WTC11 (cell line): ENCODE measurements at regions not wholly inside any gene's neighbourhood (a gene's known extent, or its start where the extent isn't known, plus 50 kb on each side); places are given as distances from the start of the nearest gene placed in this dataset.

Source experiments
- ATAC-seq: fragments of 200-7000 bp; cut with Tn5 transposase; 2 replicates; pipeline ENCODE4 v1.10.0; 2021; ENCODE audit warnings: mild to moderate bottlenecking, moderate library complexity
- CTCF ChIA-PET: fragments of 300-600 bp; sonication (Branson Sonifier 250); formaldehyde crosslinking; loops from one replicate; lab custom pipeline; 2021; ENCODE audit warnings: antibody characterized with exemption; lab: Charles Lee
- POLR2A ChIA-PET: fragments of 350-600 bp; sonication (Branson Sonifier 250); formaldehyde crosslinking; loops from one replicate; lab custom pipeline; 2021; ENCODE audit warnings: antibody characterized with exemption; lab: Charles Lee
- DNase-seq: peaks from one replicate; pipeline ENCODE4 v3.0.0; 2021; ENCODE audit warnings: low spot score
- H3K27ac Mint-ChIP-seq: 2 replicates; pipeline ENCODE4 v1.8.0; 2021; ENCODE audit warnings: mixed read lengths
- H3K27me3 Mint-ChIP-seq: 2 replicates; pipeline ENCODE4 v1.8.0; 2021; ENCODE audit warnings: low read depth, mild to moderate bottlenecking, moderate library complexity, mixed read lengths
- H3K36me3 Mint-ChIP-seq: 2 replicates; pipeline ENCODE4 v1.8.0; 2021; ENCODE audit warnings: mixed read lengths
- H3K4me1 Mint-ChIP-seq: 2 replicates; pipeline ENCODE4 v1.8.0; 2022; ENCODE audit warnings: mixed read lengths
- H3K4me3 Mint-ChIP-seq: 2 replicates; pipeline ENCODE4 v1.8.0; 2021; ENCODE audit warnings: mild to moderate bottlenecking, moderate library complexity, mixed read lengths
- H3K9me3 Mint-ChIP-seq: 2 replicates; pipeline ENCODE4 v1.8.0; 2021; ENCODE audit warnings: mixed read lengths
- AFF4 ChIP-seq: sonication (generic); formaldehyde crosslinking; IDR thresholded peaks from 2 replicates; pipeline ENCODE4 v1.8.1; 2023; ENCODE audit warnings: mild to moderate bottlenecking, missing genetic modification reagents, borderline replicate concordance
- CREM ChIP-seq: sonication (generic); formaldehyde crosslinking; IDR thresholded peaks from 2 replicates; pipeline ENCODE4 v1.8.1; 2022; ENCODE audit warnings: mild to moderate bottlenecking, missing genetic modification reagents, moderate library complexity
- FOXJ3 ChIP-seq: sonication (generic); formaldehyde crosslinking; IDR thresholded peaks from 2 replicates; pipeline ENCODE4 v1.9.0; 2021; ENCODE audit warnings: missing genetic modification reagents, mild to moderate bottlenecking, borderline replicate concordance
- FOXP4 ChIP-seq: sonication (generic); formaldehyde crosslinking; IDR thresholded peaks from 2 replicates; pipeline ENCODE4 v1.8.0; 2022; ENCODE audit warnings: mild to moderate bottlenecking, missing genetic modification reagents
- GABPB1 ChIP-seq: sonication (generic); formaldehyde crosslinking; IDR thresholded peaks from 2 replicates; pipeline ENCODE4 v1.8.1; 2023; ENCODE audit warnings: mild to moderate bottlenecking, missing genetic modification reagents
- IRF2 ChIP-seq: sonication (generic); formaldehyde crosslinking; IDR thresholded peaks from 2 replicates; pipeline ENCODE4 v1.8.0; 2022; ENCODE audit warnings: low read depth, missing genetic modification reagents, borderline replicate concordance
- KAT7 ChIP-seq: sonication (generic); formaldehyde crosslinking; IDR thresholded peaks from 2 replicates; pipeline ENCODE4 v1.8.1; 2023; ENCODE audit warnings: missing genetic modification reagents, mild to moderate bottlenecking, borderline replicate concordance
- NFYB ChIP-seq: sonication (generic); formaldehyde crosslinking; conservative IDR thresholded peaks from 2 replicates; pipeline ENCODE4 v1.8.0; 2022; ENCODE audit warnings: low read depth, missing genetic modification reagents
- NR1H2 ChIP-seq: sonication (generic); formaldehyde crosslinking; IDR thresholded peaks from 2 replicates; pipeline ENCODE4 v1.9.0; 2021; ENCODE audit warnings: mild to moderate bottlenecking, moderate library complexity, missing genetic modification reagents
- ZBTB21 ChIP-seq: sonication (generic); formaldehyde crosslinking; IDR thresholded peaks from 2 replicates; pipeline ENCODE4 v1.8.1; 2023; ENCODE audit warnings: mild to moderate bottlenecking, missing genetic modification reagents, borderline replicate concordance
- ZNF263 ChIP-seq: sonication (generic); formaldehyde crosslinking; IDR thresholded peaks from 2 replicates; pipeline ENCODE4 v1.8.1; 2022; ENCODE audit warnings: low read depth, mild to moderate bottlenecking, moderate library complexity, missing genetic modification reagents
- ZNF671 ChIP-seq: fragments of 250-450 bp; sonication (Bioruptor Pico); IDR thresholded peaks from 2 replicates; pipeline ENCODE4 v1.8.0; 2021; ENCODE audit warnings: mild to moderate bottlenecking
- TF ChIP-seq, protein P1 (sequence below): sonication (generic); formaldehyde crosslinking; IDR thresholded peaks from 2 replicates; pipeline ENCODE4 v1.8.0; 2023; ENCODE audit warnings: missing genetic modification reagents
- TF ChIP-seq, protein P2 (sequence below): sonication (generic); formaldehyde crosslinking; IDR thresholded peaks from 2 replicates; pipeline ENCODE4 v1.8.0; 2022; ENCODE audit warnings: mild to moderate bottlenecking, missing genetic modification reagents

GRCh38 chr20:7362601-7363000, 577.7 kb downstream of the HAO1 start:
- ChIA-PET CTCF (no interaction called here), POLR2A (interaction anchor here (0.8 kb wide), 1 partner anchor 316 kb away, joined by 3 read pairs; no protein-coding TSS in a partner anchor)
- peaks cover 32% of the 10 kb centered on the region for H3K9me3 Mint-ChIP-seq
- no peak overlapping the region for H3K4me3 Mint-ChIP-seq
- H3K27ac Mint-ChIP-seq: no peak overlapping the region
- TF ChIP-seq, protein P1, sequence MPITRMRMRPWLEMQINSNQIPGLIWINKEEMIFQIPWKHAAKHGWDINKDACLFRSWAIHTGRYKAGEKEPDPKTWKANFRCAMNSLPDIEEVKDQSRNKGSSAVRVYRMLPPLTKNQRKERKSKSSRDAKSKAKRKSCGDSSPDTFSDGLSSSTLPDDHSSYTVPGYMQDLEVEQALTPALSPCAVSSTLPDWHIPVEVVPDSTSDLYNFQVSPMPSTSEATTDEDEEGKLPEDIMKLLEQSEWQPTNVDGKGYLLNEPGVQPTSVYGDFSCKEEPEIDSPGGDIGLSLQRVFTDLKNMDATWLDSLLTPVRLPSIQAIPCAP (CRISPR knock-in tag): no peak
- no peak for TF ChIP-seq AFF4 (CRISPR knock-in tag)
- no peak for TF ChIP-seq ZNF263 (CRISPR knock-in tag)
- TF ChIP-seq CREM (CRISPR knock-in tag): no peak
- H3K4me1 Mint-ChIP-seq: peaks cover 33% of the 10 kb centered on the region
- DNase-seq (no peak), ATAC-seq (no peak)
- peaks cover 21% of the 10 kb centered on the region for H3K36me3 Mint-ChIP-seq
- no peaks in the 10 kb centered on the region for H3K27me3 Mint-ChIP-seq

- TF ChIP-seq, protein P1 (CRISPR knock-in tag): no peak
- TF ChIP-seq FOXJ3 (CRISPR knock-in tag) (no peak), IRF2 (CRISPR knock-in tag) (no peak), KAT7 (CRISPR knock-in tag) (no peak), GABPB1 (no peak), FOXP4 (CRISPR knock-in tag) (no peak), NFYB (CRISPR knock-in tag) (no peak), ZNF671 (CRISPR knock-in tag) (no peak), ZBTB21 (no peak), NR1H2 (no peak)
- TF ChIP-seq, protein P2, sequence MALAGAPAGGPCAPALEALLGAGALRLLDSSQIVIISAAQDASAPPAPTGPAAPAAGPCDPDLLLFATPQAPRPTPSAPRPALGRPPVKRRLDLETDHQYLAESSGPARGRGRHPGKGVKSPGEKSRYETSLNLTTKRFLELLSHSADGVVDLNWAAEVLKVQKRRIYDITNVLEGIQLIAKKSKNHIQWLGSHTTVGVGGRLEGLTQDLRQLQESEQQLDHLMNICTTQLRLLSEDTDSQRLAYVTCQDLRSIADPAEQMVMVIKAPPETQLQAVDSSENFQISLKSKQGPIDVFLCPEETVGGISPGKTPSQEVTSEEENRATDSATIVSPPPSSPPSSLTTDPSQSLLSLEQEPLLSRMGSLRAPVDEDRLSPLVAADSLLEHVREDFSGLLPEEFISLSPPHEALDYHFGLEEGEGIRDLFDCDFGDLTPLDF (CRISPR knock-in tag): no peak
- TF ChIP-seq, all 79 proteins: peak for 0
- Mint-ChIP-seq H3K27me3 (no peaks in the 10 kb centered on the region), H3K27ac (no peak overlapping the region), H3K36me3 (peaks cover 21% of the 10 kb centered on the region), H3K4me3 (no peak overlapping the region), H3K9me3 (peaks cover 40% of the 10 kb centered on the region), H3K4me1 (peaks cover 27% of the 10 kb centered on the region)
- ATAC-seq (no peak), DNase-seq (no peak)
- ChIA-PET POLR2A (no interaction called here), CTCF (no interaction called here)
These were observed 574.1 kb downstream of the HAO1 start for GRCh38 chr20:7366189-7366588.
